ENCODE measurements at regions not wholly inside any gene's neighbourhood (a gene's known extent, or its start where the extent isn't known, plus 50 kb on each side); places are given as distances from the start of the nearest gene placed in this dataset.
"Not testable (repeated sequence)": the region's sequence is repeated elsewhere in the genome, so short reads cannot be mapped to it uniquely, and the experiment has no call there.

- no peak for TF ChIP-seq CTCF (IDR thresholded peaks at IDR 0.05; ENCODE audit: low read depth, low read length)
- no peak overlapping the region for H3K4me3 ChIP-seq (ENCODE audit: low read depth, low read length)
These were observed 100.2 kb downstream of the FBXO8 start for GRCh38 chr4:174183259-174183658.

- no peak for TF ChIP-seq CTCF (IDR thresholded peaks at IDR 0.05; ENCODE audit: low read depth, low read length)
These were observed 101.6 kb downstream of the FBXO8 start for GRCh38 chr4:174181827-174182226.

GRCh38 chr4:174177536-174177935 is 105.9 kb downstream of the FBXO8 start:
- TF ChIP-seq CTCF (IDR thresholded peaks at IDR 0.05; ENCODE audit: low read depth, low read length), result no peak
- no peak overlapping the region for H3K4me3 ChIP-seq (ENCODE audit: low read depth, low read length)

More at GRCh38 chr4:174181827-174182226, 101.6 kb downstream of the FBXO8 start:
- no peak overlapping the region for H3K4me3 ChIP-seq (ENCODE audit: low read depth, low read length)

- H3K4me3 ChIP-seq (ENCODE audit: low read depth, low read length), result not testable (repeated sequence)
These were observed 107.6 kb downstream of the FBXO8 start for GRCh38 chr4:174175836-174176235.

GRCh38 chr4:174173360-174173759 is 110.1 kb downstream of the FBXO8 start:
- no peak for TF ChIP-seq CTCF (IDR thresholded peaks at IDR 0.05; ENCODE audit: low read depth, low read length)
- no peak overlapping the region for H3K4me3 ChIP-seq (ENCODE audit: low read depth, low read length)

- TF ChIP-seq CTCF (IDR thresholded peaks at IDR 0.05; ENCODE audit: low read depth, low read length), result no peak
- H3K4me3 ChIP-seq (ENCODE audit: low read depth, low read length), result no peak overlapping the region
These were observed 111.2 kb downstream of the FBXO8 start for GRCh38 chr4:174172274-174172673.

- no peak overlapping the region for H3K4me3 ChIP-seq (ENCODE audit: low read depth, low read length)
- TF ChIP-seq CTCF (IDR thresholded peaks at IDR 0.05; ENCODE audit: low read depth, low read length), result no peak
These were observed 112.6 kb downstream of the FBXO8 start for GRCh38 chr4:174170906-174171305.

GRCh38 chr4:174170091-174170490 is 113.4 kb downstream of the FBXO8 start:
- no peak overlapping the region for H3K4me3 ChIP-seq (ENCODE audit: low read depth, low read length)
- TF ChIP-seq CTCF (IDR thresholded peaks at IDR 0.05; ENCODE audit: low read depth, low read length), result no peak

All from WI38 (cell line).